ENCODE measurements at regions not wholly inside any gene's neighbourhood (a gene's known extent, or its start where the extent isn't known, plus 50 kb on each side); places are given as distances from the start of the nearest gene placed in this dataset.

DNA sequence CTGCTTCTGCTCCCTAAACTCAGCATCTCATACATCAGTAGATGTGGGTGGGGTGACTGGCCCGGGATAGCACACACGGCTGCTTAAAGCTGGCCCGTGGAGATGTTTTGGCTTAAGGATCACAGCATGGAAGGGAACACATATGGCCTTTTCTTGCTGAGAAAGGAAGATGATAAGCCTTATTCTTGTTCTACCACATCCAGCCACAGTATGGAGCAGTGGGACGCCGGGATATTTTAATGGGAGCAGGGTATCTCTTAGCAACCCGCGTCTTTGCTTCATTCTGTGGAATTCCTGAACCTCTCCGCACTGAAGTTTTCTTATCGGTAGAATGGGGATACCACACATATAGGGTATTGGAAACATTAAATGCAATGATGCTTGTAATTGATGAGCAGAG lies 94.1 kb upstream of the PROK2 start:
- Histone ChIP-seq H3K9me3 (ENCODE audit: insufficient read depth, low read depth, low read length) (no peaks in the 10 kb centered on the region), H3K27ac (ENCODE audit: low read depth, low read length) (no peak overlapping the region), H4K20me1 (ENCODE audit: insufficient read depth, low read length) (no peaks in the 10 kb centered on the region), H2AFZ (ENCODE audit: low read depth, low read length) (no peak overlapping the region), H3K36me3 (ENCODE audit: insufficient read depth, low read length) (no peaks in the 10 kb centered on the region), H3K79me2 (ENCODE audit: insufficient read depth, low read length) (no peaks in the 10 kb centered on the region), H3K4me3 (ENCODE audit: insufficient read depth, low read depth, low read length) (no peak overlapping the region), H3K4me1 (ENCODE audit: insufficient read depth, low read length) (no peaks in the 10 kb centered on the region), H3K4me2 (ENCODE audit: low read length) (no peak overlapping the region), H3K27me3 (ENCODE audit: insufficient read depth, low read length) (peaks cover 19% of the 10 kb centered on the region), H3K9ac (ENCODE audit: low read length) (no peak overlapping the region)
- no peak for TF ChIP-seq EZH2 (IDR thresholded peaks at IDR 0.05; ENCODE audit: insufficient read depth, low read length)
- TF ChIP-seq, protein P1, sequence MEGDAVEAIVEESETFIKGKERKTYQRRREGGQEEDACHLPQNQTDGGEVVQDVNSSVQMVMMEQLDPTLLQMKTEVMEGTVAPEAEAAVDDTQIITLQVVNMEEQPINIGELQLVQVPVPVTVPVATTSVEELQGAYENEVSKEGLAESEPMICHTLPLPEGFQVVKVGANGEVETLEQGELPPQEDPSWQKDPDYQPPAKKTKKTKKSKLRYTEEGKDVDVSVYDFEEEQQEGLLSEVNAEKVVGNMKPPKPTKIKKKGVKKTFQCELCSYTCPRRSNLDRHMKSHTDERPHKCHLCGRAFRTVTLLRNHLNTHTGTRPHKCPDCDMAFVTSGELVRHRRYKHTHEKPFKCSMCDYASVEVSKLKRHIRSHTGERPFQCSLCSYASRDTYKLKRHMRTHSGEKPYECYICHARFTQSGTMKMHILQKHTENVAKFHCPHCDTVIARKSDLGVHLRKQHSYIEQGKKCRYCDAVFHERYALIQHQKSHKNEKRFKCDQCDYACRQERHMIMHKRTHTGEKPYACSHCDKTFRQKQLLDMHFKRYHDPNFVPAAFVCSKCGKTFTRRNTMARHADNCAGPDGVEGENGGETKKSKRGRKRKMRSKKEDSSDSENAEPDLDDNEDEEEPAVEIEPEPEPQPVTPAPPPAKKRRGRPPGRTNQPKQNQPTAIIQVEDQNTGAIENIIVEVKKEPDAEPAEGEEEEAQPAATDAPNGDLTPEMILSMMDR (IDR thresholded peaks at IDR 0.05; ENCODE audit: insufficient read depth, low read depth, low read length) = no peak
- peaks cover 34% of the 10 kb centered on the region for H3K27me3 Mint-ChIP-seq (ENCODE audit: low read depth, unreplicated experiment)
- no peak overlapping the region for H3K27ac Mint-ChIP-seq (ENCODE audit: unreplicated experiment)
- no peaks in the 10 kb centered on the region for H3K4me1 Mint-ChIP-seq (ENCODE audit: low read depth, unreplicated experiment)
- H3K9me3 Mint-ChIP-seq (ENCODE audit: unreplicated experiment) = no peaks in the 10 kb centered on the region
- FAIRE-seq (no peak), DNase-seq (ENCODE audit: low read depth) (no peak)
- H3K4me3 Mint-ChIP-seq (ENCODE audit: unreplicated experiment) = no peak overlapping the region
- no peaks in the 10 kb centered on the region for H3K36me3 Mint-ChIP-seq (ENCODE audit: low read depth, unreplicated experiment)

DNA sequence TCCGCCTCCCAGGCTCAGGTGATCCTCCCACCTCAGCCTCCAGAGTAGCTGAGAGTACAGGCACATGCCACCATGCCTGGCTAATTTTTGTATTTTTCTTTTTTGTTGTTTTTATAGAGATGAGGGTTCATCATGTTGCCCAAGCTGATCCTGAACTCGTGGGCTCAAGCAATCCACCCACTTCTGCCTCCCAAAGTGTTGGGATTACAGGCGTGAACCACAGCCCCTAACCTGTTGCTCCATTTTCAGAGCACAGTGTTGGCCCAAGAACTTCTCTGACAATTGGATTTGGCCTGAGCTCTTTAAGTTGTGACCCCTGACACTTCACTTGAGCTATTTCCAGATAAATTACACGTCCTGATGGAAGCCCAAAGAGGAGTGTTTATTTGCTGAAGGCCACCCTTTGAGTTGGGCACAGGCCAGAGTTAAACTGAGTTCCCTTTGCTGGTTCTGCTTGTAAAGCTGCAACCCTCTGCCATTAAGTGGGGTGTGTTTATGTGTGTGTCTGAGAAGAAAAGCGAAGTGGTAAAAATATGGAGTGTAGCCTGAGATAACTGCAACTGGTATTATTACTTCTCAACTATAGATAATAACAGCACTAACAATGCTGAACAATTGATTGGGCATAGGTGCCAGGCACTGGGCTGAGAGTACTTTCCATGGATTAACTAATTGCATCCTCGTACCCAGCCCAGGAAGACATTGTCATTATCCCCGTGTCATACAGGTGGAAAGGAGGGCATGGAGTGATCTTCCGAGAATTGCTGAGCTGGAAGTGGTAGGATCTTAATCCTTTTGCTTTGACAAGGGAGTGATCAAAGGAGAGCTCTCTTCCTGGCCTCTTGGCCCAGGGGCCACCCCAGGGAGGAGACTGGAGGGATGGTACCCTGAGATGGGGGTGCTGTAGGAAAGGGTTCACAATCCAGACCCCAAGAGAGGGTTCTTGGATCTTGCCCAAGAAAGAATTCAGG lies 91.5 kb upstream of the PROK2 start:
- Histone ChIP-seq H3K27me3 (ENCODE audit: insufficient read depth, low read length) (peaks cover 19% of the 10 kb centered on the region), H3K4me2 (ENCODE audit: low read length) (no peak overlapping the region), H3K36me3 (ENCODE audit: insufficient read depth, low read length) (no peaks in the 10 kb centered on the region), H2AFZ (ENCODE audit: low read depth, low read length) (no peak overlapping the region), H3K9ac (ENCODE audit: low read length) (no peak overlapping the region), H3K9me3 (ENCODE audit: insufficient read depth, low read depth, low read length) (no peaks in the 10 kb centered on the region), H3K4me3 (ENCODE audit: insufficient read depth, low read depth, low read length) (no peak overlapping the region), H3K79me2 (ENCODE audit: insufficient read depth, low read length) (no peaks in the 10 kb centered on the region), H4K20me1 (ENCODE audit: insufficient read depth, low read length) (no peaks in the 10 kb centered on the region), H3K4me1 (ENCODE audit: insufficient read depth, low read length) (no peaks in the 10 kb centered on the region), H3K27ac (ENCODE audit: low read depth, low read length) (no peak overlapping the region)
- Mint-ChIP-seq H3K4me3 (ENCODE audit: unreplicated experiment) (no peak overlapping the region), H3K27ac (ENCODE audit: unreplicated experiment) (peak overlapping the region; percentile 42), H3K4me1 (ENCODE audit: low read depth, unreplicated experiment) (no peaks in the 10 kb centered on the region), H3K9me3 (ENCODE audit: unreplicated experiment) (no peaks in the 10 kb centered on the region), H3K36me3 (ENCODE audit: low read depth, unreplicated experiment) (no peaks in the 10 kb centered on the region), H3K27me3 (ENCODE audit: low read depth, unreplicated experiment) (peaks cover 32% of the 10 kb centered on the region)
- FAIRE-seq (no peak), DNase-seq (ENCODE audit: low read depth) (no peak)
- TF ChIP-seq, protein P1 (IDR thresholded peaks at IDR 0.05; ENCODE audit: insufficient read depth, low read depth, low read length) = no peak
- TF ChIP-seq EZH2 (IDR thresholded peaks at IDR 0.05; ENCODE audit: insufficient read depth, low read length) = no peak

DNA sequence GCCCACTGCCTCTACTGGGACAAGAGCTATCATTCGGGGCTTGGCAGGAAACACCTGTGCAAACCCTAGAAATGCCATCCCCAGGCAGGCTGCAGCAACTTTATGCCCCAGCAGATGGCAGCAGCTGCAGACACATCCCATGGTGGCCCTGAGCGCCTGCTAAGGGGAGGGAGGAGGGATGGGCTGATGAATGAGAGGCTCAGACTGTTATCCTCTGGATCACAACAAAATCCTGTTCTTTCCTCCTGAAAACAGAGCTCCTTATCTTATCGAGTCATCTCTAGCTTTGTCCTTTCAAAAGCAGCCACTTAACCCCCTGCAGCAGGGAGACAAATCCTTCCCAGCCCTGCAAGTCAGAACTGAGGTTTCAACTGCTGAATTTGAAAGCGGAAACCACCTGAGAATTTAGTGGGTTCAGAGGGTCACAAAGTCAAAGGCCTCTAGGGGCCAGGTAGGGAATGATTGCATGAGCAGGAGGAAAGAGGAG lies 90.6 kb upstream of the PROK2 start:
- Mint-ChIP-seq H3K36me3 (ENCODE audit: low read depth, unreplicated experiment) (no peaks in the 10 kb centered on the region), H3K27me3 (ENCODE audit: low read depth, unreplicated experiment) (peaks cover 23% of the 10 kb centered on the region), H3K4me3 (ENCODE audit: unreplicated experiment) (no peak overlapping the region), H3K9me3 (ENCODE audit: unreplicated experiment) (no peaks in the 10 kb centered on the region), H3K27ac (ENCODE audit: unreplicated experiment) (no peak overlapping the region), H3K4me1 (ENCODE audit: low read depth, unreplicated experiment) (no peaks in the 10 kb centered on the region)
- Histone ChIP-seq H3K4me1 (ENCODE audit: insufficient read depth, low read length) (no peaks in the 10 kb centered on the region), H3K27ac (ENCODE audit: low read depth, low read length) (no peak overlapping the region), H3K79me2 (ENCODE audit: insufficient read depth, low read length) (no peaks in the 10 kb centered on the region), H3K36me3 (ENCODE audit: insufficient read depth, low read length) (no peaks in the 10 kb centered on the region), H4K20me1 (ENCODE audit: insufficient read depth, low read length) (no peaks in the 10 kb centered on the region), H3K4me2 (ENCODE audit: low read length) (no peak overlapping the region), H3K27me3 (ENCODE audit: insufficient read depth, low read length) (peaks cover 22% of the 10 kb centered on the region), H2AFZ (ENCODE audit: low read depth, low read length) (no peak overlapping the region), H3K9me3 (ENCODE audit: insufficient read depth, low read depth, low read length) (no peaks in the 10 kb centered on the region), H3K4me3 (ENCODE audit: insufficient read depth, low read depth, low read length) (no peak overlapping the region), H3K9ac (ENCODE audit: low read length) (no peak overlapping the region)
- FAIRE-seq (no peak), DNase-seq (ENCODE audit: low read depth) (peak; percentile 25)
- TF ChIP-seq EZH2 (IDR thresholded peaks at IDR 0.05; ENCODE audit: insufficient read depth, low read length) = no peak
- TF ChIP-seq, protein P1 (IDR thresholded peaks at IDR 0.05; ENCODE audit: insufficient read depth, low read depth, low read length) = peak; percentile 92

Measured in astrocyte (in vitro differentiated cells and primary cell).